Activated CD4-positive, alpha-beta T cell treated with anti-CD3 and anti-CD28 coated beads, Interleukin-2, Interleukin-4, amounts not matched to agents 100 ng/mL and 50 ng/mL, durations not matched to agents 16 hours and 8 hours (primary cell): ENCODE measurements at regions not wholly inside any gene's neighbourhood (a gene's known extent, or its start where the extent isn't known, plus 50 kb on each side); places are given as distances from the start of the nearest gene placed in this dataset.

Source experiments
- DNase-seq: peaks from one replicate; pipeline ENCODE4 v3.0.0-alpha.2; 2020; ENCODE audit warnings: low spot score

DNA sequence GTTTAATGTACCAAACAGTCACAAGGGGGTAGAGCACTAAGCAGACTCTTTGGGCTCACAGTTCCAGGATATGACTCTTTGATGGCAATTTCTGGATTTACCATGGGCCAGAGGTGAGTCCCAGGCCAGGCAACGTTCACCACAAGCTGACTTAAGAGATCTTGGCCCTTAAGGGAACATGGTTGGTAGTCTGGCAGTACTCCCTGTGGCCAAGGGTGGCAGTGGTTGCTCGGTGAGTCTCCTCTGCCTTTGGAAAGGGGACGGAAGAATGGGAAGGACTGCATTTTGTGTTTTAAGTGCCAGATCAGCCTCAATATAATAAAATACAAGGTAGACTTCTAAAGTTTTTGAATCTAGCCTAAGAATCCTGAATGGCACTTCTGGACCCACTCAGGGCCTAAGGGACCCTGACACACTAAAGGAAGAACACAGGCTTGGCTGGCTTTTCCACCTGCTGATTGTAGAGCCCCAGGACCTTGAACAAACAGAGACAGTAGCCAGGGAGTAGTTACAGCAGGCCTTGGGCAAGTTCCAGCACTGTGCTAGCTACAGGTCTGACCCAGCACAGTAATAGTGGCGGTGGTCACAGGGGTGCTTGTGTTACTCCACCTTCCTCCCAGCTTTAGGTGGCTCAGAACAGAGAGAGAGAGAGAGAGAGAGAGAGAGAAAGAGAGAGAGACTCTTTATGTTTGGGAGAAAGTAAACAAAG, 730.7 kb upstream of the ALCAM start:
- DNase-seq = no peak

GRCh38 chr3:104642827-104643226, 723.9 kb upstream of the ALCAM start:
- DNase-seq = no peak

GRCh38 chr3:104646196-104646595, 720.5 kb upstream of the ALCAM start:
- DNase-seq = no peak

GRCh38 chr3:104648823-104649222, 717.9 kb upstream of the ALCAM start:
- no peak for DNase-seq

DNA sequence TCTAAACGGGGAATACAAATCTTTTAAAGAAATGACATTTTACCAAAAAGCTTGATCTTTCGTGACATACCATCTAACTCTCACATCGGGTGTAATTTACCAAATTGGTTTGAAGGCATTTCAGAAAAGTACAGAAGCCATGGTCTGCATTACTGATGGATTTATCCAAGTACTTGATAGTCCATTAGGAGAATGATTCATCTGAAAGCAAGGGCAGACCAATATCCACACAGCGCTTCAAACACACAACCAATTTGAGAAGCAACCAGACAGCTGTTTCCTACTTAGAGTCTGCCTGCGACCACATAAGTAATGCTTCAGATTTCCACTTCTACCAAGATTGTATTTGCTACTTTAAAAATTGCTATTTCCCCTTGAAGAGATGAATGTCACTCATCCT, 697.6 kb upstream of the ALCAM start:
- no peak for DNase-seq

GRCh38 chr3:104672331-104672730, 694.4 kb upstream of the ALCAM start:
- no peak for DNase-seq

DNA sequence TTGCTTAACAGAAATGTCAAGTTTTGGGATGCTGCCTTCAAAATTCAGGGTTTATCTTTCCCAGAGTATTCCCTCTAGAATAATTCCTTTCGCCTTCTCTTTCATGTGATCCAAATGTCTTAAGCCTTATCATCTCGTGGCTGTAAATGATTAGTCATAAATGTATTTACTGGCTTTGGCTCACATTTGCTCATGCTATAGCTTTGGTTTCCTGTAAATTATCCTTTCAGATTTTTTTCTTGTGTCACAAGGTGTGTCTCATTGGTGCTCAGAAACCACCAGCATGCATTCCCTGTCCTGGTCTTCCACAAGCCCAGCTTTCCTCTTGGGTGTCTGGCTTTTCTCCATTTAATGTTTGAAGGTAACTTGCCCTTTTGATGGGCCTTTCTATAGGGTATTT, 692.7 kb upstream of the ALCAM start:
- no peak for DNase-seq

DNA sequence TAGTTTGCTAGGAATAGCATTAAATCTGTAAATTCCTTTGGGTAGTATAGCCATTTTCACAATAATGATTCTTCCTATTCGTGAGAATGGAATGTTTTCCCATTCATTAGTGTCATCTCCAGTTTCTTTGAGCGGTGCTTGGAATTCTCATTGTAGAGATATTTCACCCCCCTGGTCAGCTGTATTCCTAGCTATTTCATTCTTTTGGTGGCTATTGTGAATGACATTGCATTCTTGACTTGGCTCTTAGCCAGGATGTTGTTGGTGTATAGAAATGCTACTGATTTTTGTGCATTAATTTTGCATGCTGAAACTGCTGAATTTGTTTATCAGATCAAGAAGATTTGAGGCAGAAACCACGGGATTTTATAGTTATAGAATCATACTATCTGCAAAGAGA, 690.5 kb upstream of the ALCAM start:
- no peak for DNase-seq

GRCh38 chr3:104677932-104678331, 688.8 kb upstream of the ALCAM start:
- no peak for DNase-seq

- no peak for DNase-seq
These were observed 681.2 kb upstream of the ALCAM start for GRCh38 chr3:104685492-104685891.

DNA sequence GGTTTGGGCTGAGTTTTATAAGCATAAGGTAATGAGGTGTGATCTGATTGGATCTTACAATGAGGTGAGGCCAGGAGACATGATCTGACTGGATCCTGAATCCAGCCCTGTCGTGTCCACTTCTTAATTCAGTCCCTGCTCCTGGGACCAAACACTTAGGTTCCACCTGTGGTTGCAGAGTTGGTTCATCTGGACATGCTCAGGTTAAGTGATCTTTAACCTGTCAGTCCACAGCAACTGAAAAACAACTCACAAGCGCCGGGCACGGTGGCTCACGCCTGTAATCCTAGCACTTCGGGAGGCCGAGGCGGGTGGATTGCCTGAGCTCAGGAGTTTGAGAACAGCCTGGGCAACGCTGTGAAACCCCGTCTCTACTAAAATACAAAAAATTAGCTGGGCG, 679.3 kb upstream of the ALCAM start:
- DNase-seq = no peak

DNA sequence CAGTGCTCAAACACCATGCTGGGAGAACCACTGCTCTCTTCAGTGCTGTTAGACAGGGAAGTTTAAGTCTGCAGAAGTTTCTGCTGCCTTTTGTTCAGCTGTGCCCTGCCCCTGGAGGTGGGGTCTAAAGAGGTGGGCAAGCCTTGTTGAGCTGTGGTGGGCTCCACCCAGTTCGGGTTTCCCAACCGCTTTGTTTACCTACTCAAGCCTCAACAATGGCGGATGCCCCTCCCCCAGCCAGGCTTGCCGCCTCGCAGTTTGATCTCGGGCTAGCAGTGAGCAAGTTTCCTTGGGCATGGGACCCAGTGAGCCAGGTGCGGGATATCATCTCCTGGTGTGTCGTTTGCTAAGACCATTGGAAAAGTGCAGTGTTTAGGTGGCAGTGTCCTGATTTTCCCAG, 670.2 kb upstream of the ALCAM start:
- DNase-seq = no peak

DNA sequence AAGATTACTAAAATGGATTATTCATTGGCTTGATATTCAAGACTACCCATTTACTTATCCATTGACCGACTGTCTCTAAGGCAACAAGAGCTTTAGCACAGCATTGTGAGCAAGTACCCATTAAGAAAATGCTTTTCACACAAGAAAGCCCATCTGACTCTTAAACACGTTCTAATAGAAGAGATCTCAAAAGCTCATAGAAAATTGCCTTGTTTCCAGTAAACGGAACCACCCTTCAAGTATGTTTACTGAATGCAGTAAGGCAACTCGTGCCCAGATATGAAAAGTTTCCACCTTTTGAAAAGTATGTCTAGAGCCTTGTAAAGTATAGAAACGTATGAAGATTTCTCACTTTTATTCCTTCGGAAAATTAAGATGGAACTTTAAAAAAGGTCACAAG, 655.3 kb upstream of the ALCAM start:
- no peak for DNase-seq

- no peak for DNase-seq
These were observed 650.7 kb upstream of the ALCAM start for GRCh38 chr3:104715972-104716371.

DNA sequence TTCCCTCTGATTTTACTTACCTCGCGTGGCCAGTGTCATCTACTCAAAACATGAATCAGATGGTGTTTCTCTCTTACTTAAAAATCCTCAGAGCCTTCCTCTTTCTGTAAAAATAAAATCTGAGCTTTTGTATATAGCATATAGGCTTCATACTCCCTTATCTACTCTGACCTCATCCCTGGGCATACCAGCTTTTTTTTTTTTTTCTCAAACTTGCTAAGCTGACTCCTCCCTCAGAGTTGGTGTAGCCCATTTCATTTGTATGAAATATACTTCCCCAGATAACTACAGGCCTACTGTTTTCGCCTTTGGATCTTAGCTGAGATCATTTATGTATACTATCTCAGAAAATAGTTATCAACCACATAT, 648.9 kb upstream of the ALCAM start:
- no peak for DNase-seq

GRCh38 chr3:104723000-104723399, 643.7 kb upstream of the ALCAM start:
- DNase-seq = no peak

DNA sequence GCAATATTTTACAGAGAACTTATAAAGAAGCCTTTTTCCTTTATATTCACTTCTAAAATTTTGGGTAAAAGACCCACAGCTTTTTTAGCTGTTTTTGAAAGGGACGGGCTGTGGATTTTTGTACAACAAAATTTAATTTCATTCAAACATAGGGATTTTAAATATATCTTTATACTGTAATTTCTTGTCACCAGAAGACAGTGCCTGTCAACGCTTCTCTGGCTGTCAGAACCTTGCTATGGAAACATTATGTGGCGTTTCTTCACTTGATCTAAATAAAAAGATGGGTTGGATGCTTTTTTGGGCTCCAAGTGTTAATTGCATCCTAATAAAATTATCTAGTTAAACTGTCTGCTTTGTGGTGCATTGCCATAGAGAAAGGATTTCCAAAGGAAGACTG, 635.6 kb upstream of the ALCAM start:
- DNase-seq = no peak

DNA sequence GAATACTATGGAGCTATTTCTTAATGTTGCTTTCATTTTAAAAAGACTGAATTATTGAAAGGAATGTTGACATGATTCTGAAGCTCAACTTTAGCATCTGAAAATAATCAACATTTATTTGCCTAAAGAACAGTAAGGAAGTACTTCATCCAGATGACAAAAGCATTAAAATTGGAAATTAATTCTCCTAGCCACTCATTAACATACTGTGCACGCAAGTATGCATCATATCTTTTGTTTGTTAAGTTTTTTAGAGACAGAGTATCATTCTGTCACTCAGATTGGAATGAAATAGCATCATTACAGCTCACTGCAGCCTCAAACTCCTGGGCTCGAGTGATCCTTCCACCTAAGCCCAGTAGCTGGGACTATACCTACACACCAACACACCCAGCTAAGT, 632.1 kb upstream of the ALCAM start:
- DNase-seq = no peak

GRCh38 chr3:104735691-104736090, 631.0 kb upstream of the ALCAM start:
- DNase-seq = no peak

- no peak for DNase-seq
These were observed 628.4 kb upstream of the ALCAM start for GRCh38 chr3:104738271-104738670.

- DNase-seq = no peak
These were observed 625.8 kb upstream of the ALCAM start for GRCh38 chr3:104740874-104741379.

GRCh38 chr3:104742044-104742443, 624.7 kb upstream of the ALCAM start:
- DNase-seq = no peak

- DNase-seq = no peak
These were observed 621.4 kb upstream of the ALCAM start for GRCh38 chr3:104745313-104745712.

GRCh38 chr3:104746056-104746455, 620.7 kb upstream of the ALCAM start:
- no peak for DNase-seq

- no peak for DNase-seq
These were observed 616.1 kb upstream of the ALCAM start for GRCh38 chr3:104750581-104750980.
